HCT116 (cell line): ENCODE measurements at regions not wholly inside any gene's neighbourhood (a gene's known extent, or its start where the extent isn't known, plus 50 kb on each side); places are given as distances from the start of the nearest gene placed in this dataset.

Experiments
- ATAC-seq: fragments of 200-7000 bp; cut with Tn5 transposase; 2 replicates; pipeline ENCODE4 v1.9.1; 2020; ENCODE audit warnings: mild to moderate bottlenecking, moderate library complexity
- BruUV-seq: library from RNA; stranded (reverse); fragments of 400-500 nt; replicated peaks from 2 replicates; lab custom pipeline; 2021; lab: Mats Ljungman, UMichigan
- CTCF ChIA-PET: fragments of 300-600 bp; sonication (Branson Sonifier 250); formaldehyde crosslinking; loops from one replicate; lab custom pipeline; 2021; ENCODE audit warnings: antibody characterized with exemption; lab: Charles Lee
- POLR2A ChIA-PET: fragments of 300-600, 350-600 bp; sonication (Branson Sonifier 250); formaldehyde crosslinking; loops from one replicate; lab custom pipeline; 2021; ENCODE audit warnings: antibody characterized with exemption; lab: Charles Lee
- RAD21 ChIA-PET, 2 experiments: fragments of 300-600 bp; sonication (Branson Sonifier 250); formaldehyde crosslinking; loops; one replicate each; lab custom pipeline; 2023; ENCODE audit warnings: low total read pairs in 2 of 2; ENCODE audit not compliant: uncharacterized antibody in 2 of 2, unreplicated experiment in 2 of 2, low non-redundant PET in 1 of 2; lab: Charles Lee
- DNase-seq: peaks from one replicate; pipeline ENCODE4 v3.0.0-alpha.2; 2010; ENCODE audit warnings: low read depth, low spot score
- H2AFZ ChIP-seq: fragments of 200-600 bp; shearing (Covaris generic), sonication (generic); 2 replicates; pipeline ENCODE4 v1.6.1; 2017; ENCODE audit warnings: low read depth, mixed run types, mixed read lengths, antibody characterized with exemption, low read length; ENCODE audit not compliant: poor library complexity, severe bottlenecking
- H3K27ac ChIP-seq: 2 replicates; pipeline ENCODE4 v1.5.1; 2012; ENCODE audit warnings: low read depth, low read length
- H3K27me3 ChIP-seq: fragments of 200-600 bp; sonication (generic); 2 replicates; pipeline ENCODE4 v1.6.1; 2016; ENCODE audit warnings: mixed run types, low read length, mixed read lengths; ENCODE audit not compliant: insufficient read depth
- H3K36me3 ChIP-seq, 2 experiments: fragments of 200-500 bp in 1 of 2; fragments of 200-600 bp in 1 of 2; sonication (Bioruptor generic) in 1 of 2; sonication (generic) in 1 of 2; 2 replicates each; pipeline versions ENCODE4 v1.5.1 to v1.6.1; 2014 to 2016; ENCODE audit warnings: low read length in 2 of 2, inconsistent platforms in 1 of 2, mixed read lengths in 1 of 2, mixed run types in 1 of 2; ENCODE audit not compliant: insufficient read depth in 2 of 2, control insufficient read depth in 1 of 2
- H3K4me1 ChIP-seq, 2 experiments: fragments of 200-600 bp in 1 of 2; sonication (generic) in 1 of 2; 2 replicates each; pipeline versions ENCODE4 v1.5.1 to v1.6.1; 2012 to 2017; ENCODE audit warnings: low read length in 2 of 2, inconsistent platforms in 1 of 2, mild to moderate bottlenecking in 1 of 2, mixed read lengths in 1 of 2, mixed run types in 1 of 2, moderate library complexity in 1 of 2; ENCODE audit not compliant: insufficient read depth in 2 of 2, control insufficient read depth in 1 of 2
- H3K4me2 ChIP-seq: fragments of 200-600 bp; sonication (generic); 2 replicates; pipeline ENCODE4 v1.6.1; 2017; ENCODE audit warnings: mixed run types, low read length, mixed read lengths
- H3K4me3 ChIP-seq, 2 experiments: fragments of 200-600 bp in 1 of 2; sonication (generic) in 1 of 2; replicated peaks in 1 of 2; 2 replicates each; pipeline ENCODE4 v1.5.1; 2011 to 2016; ENCODE audit warnings: low read length in 2 of 2, control low read depth in 1 of 2, low read depth in 1 of 2, mild to moderate bottlenecking in 1 of 2, mixed read lengths in 1 of 2, mixed run types in 1 of 2
- H3K79me2 ChIP-seq: fragments of 200-600 bp; sonication (generic); 2 replicates; pipeline ENCODE4 v1.6.1; 2017; ENCODE audit warnings: mild to moderate bottlenecking, mixed run types, low read length, moderate library complexity, mixed read lengths; ENCODE audit not compliant: insufficient read depth
- H3K9ac ChIP-seq: fragments of 200-600 bp; sonication (generic); 2 replicates; pipeline ENCODE4 v1.6.1; 2016; ENCODE audit warnings: low read length, mixed read lengths
- H3K9me2 ChIP-seq: fragments of 200-600 bp; sonication (generic), shearing (Covaris generic); 2 replicates; pipeline ENCODE4 v1.6.1; 2017; ENCODE audit warnings: mixed run types, mild to moderate bottlenecking, moderate library complexity; ENCODE audit not compliant: insufficient read depth
- H3K9me3 ChIP-seq, 2 experiments: fragments of 200-500 bp in 1 of 2; fragments of 200-600 bp in 1 of 2; sonication (Bioruptor generic) in 1 of 2; sonication (generic) in 1 of 2; 2 replicates each; pipeline ENCODE4 v1.6.1; 2014 to 2017; ENCODE audit warnings: low read length in 2 of 2, mixed read lengths in 2 of 2, inconsistent platforms in 1 of 2, low read depth in 1 of 2, mild to moderate bottlenecking in 1 of 2, mixed run types in 1 of 2, moderate library complexity in 1 of 2; ENCODE audit not compliant: control insufficient read depth in 1 of 2, insufficient read depth in 1 of 2
- H4K20me1 ChIP-seq: fragments of 200-600 bp; sonication (generic), shearing (Covaris generic); 2 replicates; pipeline ENCODE4 v1.6.1; 2017; ENCODE audit warnings: mixed run types, mild to moderate bottlenecking, moderate library complexity; ENCODE audit not compliant: insufficient read depth
- EGR1 ChIP-seq: IDR thresholded peaks from 2 replicates; pipeline ENCODE4 v1.6.1; 2012; ENCODE audit warnings: low read depth
- ELF1 ChIP-seq: IDR thresholded peaks from 2 replicates; pipeline ENCODE4 v1.6.1; 2012; ENCODE audit warnings: low read depth, borderline replicate concordance
- EZH2 ChIP-seq: fragments of 200-600 bp; sonication (generic); IDR thresholded peaks from 2 replicates; pipeline ENCODE4 v1.6.1; 2017; ENCODE audit warnings: antibody characterized with exemption, mixed run types
- EZH2phosphoT487 ChIP-seq: fragments of 200-600 bp; IDR thresholded peaks from 2 replicates; pipeline ENCODE4 v1.6.1; 2018; ENCODE audit warnings: antibody characterized with exemption, borderline replicate concordance
- FOSL1 ChIP-seq: IDR thresholded peaks from 2 replicates; pipeline ENCODE4 v1.6.1; 2012; ENCODE audit warnings: low read depth
- JUND ChIP-seq: IDR thresholded peaks from 2 replicates; pipeline ENCODE4 v1.6.1; 2012
- SIN3A ChIP-seq: IDR thresholded peaks from 2 replicates; pipeline ENCODE4 v1.6.1; 2012; ENCODE audit warnings: low read depth
- SP1 ChIP-seq: IDR thresholded peaks from 2 replicates; pipeline ENCODE4 v1.6.1; 2012; ENCODE audit warnings: low read depth
- TCF7L2 ChIP-seq: IDR thresholded peaks from 2 replicates; pipeline ENCODE4 v1.7.0; 2011; ENCODE audit warnings: borderline replicate concordance, inconsistent platforms; ENCODE audit not compliant: insufficient read depth, insufficient read length; ENCODE audit errors: extremely low read depth
- ZNF274 ChIP-seq: fragments of 200-500 bp; sonication (Bioruptor generic); IDR thresholded peaks from 2 replicates; pipeline ENCODE4 v1.6.1; 2014; ENCODE audit warnings: mild to moderate bottlenecking, low read depth, low read length, inconsistent platforms
- intact Hi-C: fragments of 100-400 bp; cut with micrococcal nuclease; formaldehyde crosslinking; loops from 2 replicates; pipeline ENCODE4 v1.10.0; 2022
- TF ChIP-seq, protein P1 (sequence below): IDR thresholded peaks from 2 replicates; pipeline ENCODE4 v1.6.1; 2012; ENCODE audit warnings: low read depth
- TF ChIP-seq, protein P2 (sequence below), 3 experiments: fragments of 200-600 bp in 1 of 3; sonication (generic) in 1 of 3; IDR thresholded peaks in 2 of 3; conservative IDR thresholded peaks in 1 of 3; 2 replicates each; pipeline ENCODE4 v1.5.1; 2012 to 2017; ENCODE audit warnings: low read depth in 2 of 3, low read length in 2 of 3, antibody characterized with exemption in 1 of 3, borderline replicate concordance in 1 of 3, control low read depth in 1 of 3, mild to moderate bottlenecking in 1 of 3, mixed read lengths in 1 of 3, mixed run types in 1 of 3, moderate library complexity in 1 of 3; ENCODE audit not compliant: insufficient read depth in 1 of 3
- TF ChIP-seq, protein P3 (sequence below): IDR thresholded peaks from 2 replicates; pipeline ENCODE4 v1.6.1; 2012

DNA sequence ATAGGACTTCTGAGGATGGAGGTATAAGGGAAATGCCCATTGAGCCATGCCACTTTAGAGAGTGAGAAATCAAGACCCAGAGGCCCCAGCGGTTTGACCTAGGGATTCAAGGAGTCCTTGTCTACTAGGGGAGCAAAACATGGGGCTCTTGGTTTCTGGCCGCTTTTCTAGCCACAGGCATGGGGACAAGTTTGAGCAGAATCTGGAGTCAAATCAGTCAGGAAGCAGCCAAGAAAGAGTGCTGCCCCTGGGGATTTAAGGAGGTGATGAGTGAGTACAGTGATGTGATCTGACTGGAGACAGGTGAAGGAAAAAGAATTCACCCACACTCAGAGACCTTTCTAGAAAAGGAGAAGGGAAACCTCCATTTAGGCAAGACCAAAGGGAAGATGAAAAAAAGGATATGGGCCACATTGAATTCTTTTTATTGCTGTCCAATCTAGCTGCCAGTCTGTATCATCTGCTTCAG is 244.0 kb upstream of the TBC1D5 start:
- intact Hi-C loops = no loop called here
- H3K79me2 ChIP-seq = no peaks in the 10 kb centered on the region
- no peak for TF ChIP-seq EZH2phosphoT487
- TF ChIP-seq EZH2 = no peak
- TF ChIP-seq EGR1 = no peak
- TF ChIP-seq, protein P1, sequence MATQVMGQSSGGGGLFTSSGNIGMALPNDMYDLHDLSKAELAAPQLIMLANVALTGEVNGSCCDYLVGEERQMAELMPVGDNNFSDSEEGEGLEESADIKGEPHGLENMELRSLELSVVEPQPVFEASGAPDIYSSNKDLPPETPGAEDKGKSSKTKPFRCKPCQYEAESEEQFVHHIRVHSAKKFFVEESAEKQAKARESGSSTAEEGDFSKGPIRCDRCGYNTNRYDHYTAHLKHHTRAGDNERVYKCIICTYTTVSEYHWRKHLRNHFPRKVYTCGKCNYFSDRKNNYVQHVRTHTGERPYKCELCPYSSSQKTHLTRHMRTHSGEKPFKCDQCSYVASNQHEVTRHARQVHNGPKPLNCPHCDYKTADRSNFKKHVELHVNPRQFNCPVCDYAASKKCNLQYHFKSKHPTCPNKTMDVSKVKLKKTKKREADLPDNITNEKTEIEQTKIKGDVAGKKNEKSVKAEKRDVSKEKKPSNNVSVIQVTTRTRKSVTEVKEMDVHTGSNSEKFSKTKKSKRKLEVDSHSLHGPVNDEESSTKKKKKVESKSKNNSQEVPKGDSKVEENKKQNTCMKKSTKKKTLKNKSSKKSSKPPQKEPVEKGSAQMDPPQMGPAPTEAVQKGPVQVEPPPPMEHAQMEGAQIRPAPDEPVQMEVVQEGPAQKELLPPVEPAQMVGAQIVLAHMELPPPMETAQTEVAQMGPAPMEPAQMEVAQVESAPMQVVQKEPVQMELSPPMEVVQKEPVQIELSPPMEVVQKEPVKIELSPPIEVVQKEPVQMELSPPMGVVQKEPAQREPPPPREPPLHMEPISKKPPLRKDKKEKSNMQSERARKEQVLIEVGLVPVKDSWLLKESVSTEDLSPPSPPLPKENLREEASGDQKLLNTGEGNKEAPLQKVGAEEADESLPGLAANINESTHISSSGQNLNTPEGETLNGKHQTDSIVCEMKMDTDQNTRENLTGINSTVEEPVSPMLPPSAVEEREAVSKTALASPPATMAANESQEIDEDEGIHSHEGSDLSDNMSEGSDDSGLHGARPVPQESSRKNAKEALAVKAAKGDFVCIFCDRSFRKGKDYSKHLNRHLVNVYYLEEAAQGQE = no peak
- TF ChIP-seq, protein P2, sequence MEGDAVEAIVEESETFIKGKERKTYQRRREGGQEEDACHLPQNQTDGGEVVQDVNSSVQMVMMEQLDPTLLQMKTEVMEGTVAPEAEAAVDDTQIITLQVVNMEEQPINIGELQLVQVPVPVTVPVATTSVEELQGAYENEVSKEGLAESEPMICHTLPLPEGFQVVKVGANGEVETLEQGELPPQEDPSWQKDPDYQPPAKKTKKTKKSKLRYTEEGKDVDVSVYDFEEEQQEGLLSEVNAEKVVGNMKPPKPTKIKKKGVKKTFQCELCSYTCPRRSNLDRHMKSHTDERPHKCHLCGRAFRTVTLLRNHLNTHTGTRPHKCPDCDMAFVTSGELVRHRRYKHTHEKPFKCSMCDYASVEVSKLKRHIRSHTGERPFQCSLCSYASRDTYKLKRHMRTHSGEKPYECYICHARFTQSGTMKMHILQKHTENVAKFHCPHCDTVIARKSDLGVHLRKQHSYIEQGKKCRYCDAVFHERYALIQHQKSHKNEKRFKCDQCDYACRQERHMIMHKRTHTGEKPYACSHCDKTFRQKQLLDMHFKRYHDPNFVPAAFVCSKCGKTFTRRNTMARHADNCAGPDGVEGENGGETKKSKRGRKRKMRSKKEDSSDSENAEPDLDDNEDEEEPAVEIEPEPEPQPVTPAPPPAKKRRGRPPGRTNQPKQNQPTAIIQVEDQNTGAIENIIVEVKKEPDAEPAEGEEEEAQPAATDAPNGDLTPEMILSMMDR (IDR thresholded peaks at IDR 0.05 in 2 of 3, conservative IDR thresholded peaks at IDR 0.05 in 1 of 3; ENCODE audit: borderline replicate concordance in 1 of 3, insufficient read depth in 1 of 3, low read depth in 2 of 3, low read length in 2 of 3) = no peak
- no peak for TF ChIP-seq SIN3A
- no peak for TF ChIP-seq ELF1
- TF ChIP-seq, protein P3, sequence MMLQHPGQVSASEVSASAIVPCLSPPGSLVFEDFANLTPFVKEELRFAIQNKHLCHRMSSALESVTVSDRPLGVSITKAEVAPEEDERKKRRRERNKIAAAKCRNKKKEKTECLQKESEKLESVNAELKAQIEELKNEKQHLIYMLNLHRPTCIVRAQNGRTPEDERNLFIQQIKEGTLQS = no peak
- no peak for TF ChIP-seq ZNF274
- TF ChIP-seq JUND = no peak
- TF ChIP-seq FOSL1 = no peak
- TF ChIP-seq TCF7L2 = no peak
- no peak for TF ChIP-seq SP1
- H2AFZ ChIP-seq = no peak overlapping the region
- BruUV-seq = no TSS peak
- no peak overlapping the region for H3K4me2 ChIP-seq
- no peaks in the 10 kb centered on the region for H4K20me1 ChIP-seq
- H3K9me2 ChIP-seq = no peaks in the 10 kb centered on the region
- no peaks in the 10 kb centered on the region for H3K9me3 ChIP-seq
- no peaks in the 10 kb centered on the region for H3K36me3 ChIP-seq
- DNase-seq (no peak), ATAC-seq (no peak)
- H3K27me3 ChIP-seq = no peaks in the 10 kb centered on the region
- ChIA-PET POLR2A (no interaction called here), RAD21 (no interaction called here), CTCF (no interaction called here)
- no peak overlapping the region for H3K4me3 ChIP-seq
- no peak overlapping the region for H3K27ac ChIP-seq
- H3K4me1 ChIP-seq = no peaks in the 10 kb centered on the region
- H3K9ac ChIP-seq = no peak overlapping the region
